GM21528 (cell line): ENCODE measurements at regions not wholly inside any gene's neighbourhood (a gene's known extent, or its start where the extent isn't known, plus 50 kb on each side); places are given as distances from the start of the nearest gene placed in this dataset.
A peak's percentile ranks its signal among the peaks of the same experiment; 100 is the strongest.

ENCODE experiments used
- ATAC-seq: cut with Tn5 transposase; IDR thresholded peaks from one replicate; pipeline ENCODE4 v1.9.1; 2021; ENCODE audit warnings: mild to moderate bottlenecking, moderate library complexity; ENCODE audit not compliant: unreplicated experiment, low FRiP score

- ATAC-seq, result no peak
Observed at GRCh38 chr1:58031416-58031815, 515.1 kb downstream of the OMA1 start.

DNA sequence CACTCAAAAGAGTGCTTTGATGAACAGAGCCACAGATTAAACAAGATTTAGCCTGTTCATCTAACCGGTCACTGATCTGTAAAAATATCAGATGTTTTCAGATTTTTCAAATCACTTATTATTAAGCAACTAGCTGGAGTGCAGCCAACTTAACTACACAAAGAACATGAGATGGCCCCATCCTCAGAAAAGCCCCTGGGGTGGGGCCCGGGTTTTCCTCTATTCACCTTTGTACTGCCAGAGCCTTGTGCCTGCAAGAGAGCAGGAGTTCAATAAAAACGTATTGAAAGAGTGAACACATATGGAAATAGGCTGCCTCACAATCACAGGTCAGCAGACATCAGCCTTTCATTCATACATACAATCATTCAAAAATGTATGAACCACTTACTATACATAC, 516.1 kb downstream of the OMA1 start:
- ATAC-seq, result no peak

GRCh38 chr1:58017641-58018040, 528.9 kb downstream of the OMA1 start:
- ATAC-seq, result no peak

DNA sequence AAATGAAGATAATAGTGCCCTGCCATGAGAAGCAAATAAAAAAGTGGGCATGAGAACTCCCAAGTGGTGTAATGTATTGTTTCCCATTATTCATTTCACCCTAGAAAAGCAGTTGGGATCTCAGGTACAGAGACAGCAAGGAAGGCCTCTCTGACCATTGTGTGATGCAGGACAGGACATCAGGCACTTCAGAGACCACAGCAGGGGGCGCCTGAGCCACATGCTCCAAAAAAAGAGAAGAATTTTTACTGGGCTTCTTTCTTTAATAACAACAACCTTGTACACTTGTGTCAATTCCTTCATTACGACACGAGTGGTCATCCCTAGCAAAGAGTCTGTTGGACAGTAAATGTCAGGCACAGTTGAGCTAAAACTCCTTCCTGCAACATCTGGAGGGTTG, 533.3 kb downstream of the OMA1 start:
- no peak for ATAC-seq

DNA sequence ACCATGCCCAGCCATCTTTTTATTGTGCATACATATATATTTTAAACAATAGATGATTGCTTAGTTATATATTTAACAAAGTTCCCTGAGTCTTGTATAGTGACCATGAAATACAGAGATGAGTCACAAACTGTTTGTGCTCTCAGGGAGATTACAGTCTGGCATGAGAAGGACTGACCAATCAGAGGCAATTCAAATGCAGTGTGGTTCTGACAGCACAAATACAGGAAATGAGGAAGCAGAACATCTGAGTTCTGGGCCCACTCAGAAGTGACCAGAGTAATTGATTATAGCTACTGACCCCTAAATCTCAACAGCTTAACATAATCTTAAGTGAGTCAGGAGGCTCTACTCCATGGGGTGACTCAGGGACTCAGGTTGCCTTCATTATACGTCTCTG, 534.5 kb downstream of the OMA1 start:
- no peak for ATAC-seq

DNA sequence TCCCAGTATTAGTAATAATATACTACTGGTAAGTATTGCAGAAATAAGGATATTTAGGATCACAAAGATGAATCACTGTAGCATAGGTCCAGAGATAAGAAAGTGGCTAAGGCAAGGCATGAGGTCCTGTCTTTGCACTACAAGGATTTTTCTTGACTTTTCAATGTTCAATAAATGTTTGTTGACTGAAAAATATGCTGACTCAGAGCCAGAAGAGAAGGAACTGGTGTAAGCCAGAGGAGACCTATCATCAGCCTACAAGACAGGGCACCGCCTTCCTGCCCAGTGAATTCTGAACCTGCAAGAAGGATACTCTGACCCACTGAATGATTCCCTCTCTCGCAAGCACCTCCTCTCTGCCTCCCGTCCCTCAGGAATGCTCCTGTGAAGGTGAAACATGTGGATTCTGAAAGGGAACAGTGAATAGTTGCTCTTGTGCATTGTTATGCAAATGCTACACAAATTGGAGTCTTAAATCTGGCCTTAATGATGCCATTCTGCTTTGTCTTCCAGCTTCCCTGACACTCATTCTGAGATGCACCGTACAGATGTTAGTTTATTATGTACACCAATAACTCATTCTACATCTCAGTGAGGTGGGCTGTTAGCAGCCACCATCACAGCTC, 540.0 kb downstream of the OMA1 start:
- no peak for ATAC-seq

DNA sequence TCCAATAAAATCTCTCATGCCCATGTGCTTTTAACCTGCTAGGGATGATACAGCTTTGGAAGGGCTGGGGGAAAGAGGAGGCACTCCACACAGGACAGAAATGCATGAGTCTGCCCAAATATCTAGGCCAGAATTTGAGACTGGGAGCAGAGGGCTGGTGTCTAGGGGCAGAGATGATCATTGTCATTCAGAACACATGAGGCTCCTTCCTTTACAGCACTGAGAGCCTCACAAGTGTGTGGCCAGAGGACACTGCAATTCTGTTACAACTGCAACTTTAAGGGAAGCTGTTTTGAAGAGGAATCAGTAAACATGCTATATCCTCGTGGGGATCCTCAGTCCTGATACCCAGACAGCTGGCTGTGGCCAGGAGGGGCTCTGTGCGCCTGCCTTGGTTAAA, 541.3 kb downstream of the OMA1 start:
- no peak for ATAC-seq

DNA sequence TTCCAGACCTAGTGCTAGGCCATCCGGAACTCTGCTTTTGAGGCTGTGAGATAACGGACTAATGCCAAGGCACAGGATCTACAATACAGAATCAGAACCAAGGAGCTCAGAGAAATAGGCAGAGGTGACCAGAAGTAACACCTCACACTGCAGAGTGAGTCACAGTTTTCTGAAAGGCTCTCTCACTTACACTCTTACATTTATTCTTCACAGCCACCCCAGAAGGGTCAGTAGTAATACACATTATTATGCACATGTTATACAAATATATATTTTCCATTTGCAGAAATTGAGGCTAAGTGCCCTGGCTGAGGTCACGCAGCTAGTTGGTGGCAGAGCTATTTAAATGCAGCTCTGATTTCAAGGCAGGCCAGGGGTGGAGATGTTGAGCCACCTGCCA, 542.5 kb downstream of the OMA1 start:
- no peak for ATAC-seq

DNA sequence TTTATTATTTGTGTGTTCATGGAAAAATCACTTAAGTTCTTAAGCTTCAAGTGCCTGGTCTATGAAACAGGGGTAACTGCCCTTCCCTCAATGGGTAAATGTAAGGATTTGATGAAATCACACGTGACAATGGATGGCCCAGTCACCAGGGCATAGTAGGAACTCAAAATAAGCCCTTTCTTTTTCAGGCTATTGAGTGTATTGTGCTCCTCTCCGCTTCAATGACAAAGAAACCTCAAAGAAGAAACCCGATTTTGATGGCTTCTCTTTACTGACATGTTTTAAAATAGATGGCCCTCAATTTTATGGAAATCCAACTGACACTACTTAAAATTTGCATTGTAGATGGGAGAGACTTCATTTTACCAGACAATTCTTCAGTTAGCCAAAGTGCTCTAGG, 543.5 kb downstream of the OMA1 start:
- no peak for ATAC-seq

- ATAC-seq, result no peak
Observed at GRCh38 chr1:58000821-58001220, 545.7 kb downstream of the OMA1 start.

- ATAC-seq, result no peak
Observed at GRCh38 chr1:58000116-58000515, 546.4 kb downstream of the OMA1 start.

DNA sequence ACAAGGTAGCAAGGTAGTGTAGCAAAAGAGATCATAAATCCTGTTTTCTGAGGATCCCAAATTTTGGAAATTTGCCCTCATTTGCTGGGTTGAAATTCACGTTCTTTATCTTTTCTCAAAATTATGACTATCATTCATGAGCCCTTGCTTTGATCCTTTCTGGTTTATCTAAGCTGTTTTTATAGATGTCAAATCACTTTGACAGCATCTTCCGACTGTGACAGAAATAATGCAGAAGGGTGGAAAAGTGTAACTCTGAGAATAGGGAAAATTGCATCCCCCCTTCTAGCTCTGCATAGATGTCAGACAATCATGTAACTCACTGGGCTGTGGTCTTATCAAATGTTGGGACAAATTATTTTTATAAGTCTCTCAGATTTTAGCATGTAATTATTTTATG, 550.1 kb downstream of the OMA1 start:
- no peak for ATAC-seq

DNA sequence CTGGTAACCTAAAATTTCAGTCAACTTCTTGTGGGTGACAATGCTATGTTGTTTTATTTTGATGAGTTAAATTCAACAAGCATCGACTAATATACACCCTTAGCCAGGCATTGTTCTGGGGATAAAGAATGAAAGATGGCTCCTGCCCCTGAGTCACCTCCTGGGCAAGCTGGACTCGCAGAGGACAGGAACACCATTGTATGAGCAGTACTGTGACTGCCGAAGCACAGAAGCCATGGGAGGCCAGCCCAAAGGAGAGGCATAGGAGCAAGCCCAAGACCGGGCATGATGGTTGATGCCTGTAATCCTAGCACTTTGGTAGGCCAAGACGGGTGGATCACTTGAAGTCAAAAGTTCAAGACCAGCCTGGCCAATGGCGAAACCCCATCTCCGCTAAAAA, 555.2 kb downstream of the OMA1 start:
- no peak for ATAC-seq

DNA sequence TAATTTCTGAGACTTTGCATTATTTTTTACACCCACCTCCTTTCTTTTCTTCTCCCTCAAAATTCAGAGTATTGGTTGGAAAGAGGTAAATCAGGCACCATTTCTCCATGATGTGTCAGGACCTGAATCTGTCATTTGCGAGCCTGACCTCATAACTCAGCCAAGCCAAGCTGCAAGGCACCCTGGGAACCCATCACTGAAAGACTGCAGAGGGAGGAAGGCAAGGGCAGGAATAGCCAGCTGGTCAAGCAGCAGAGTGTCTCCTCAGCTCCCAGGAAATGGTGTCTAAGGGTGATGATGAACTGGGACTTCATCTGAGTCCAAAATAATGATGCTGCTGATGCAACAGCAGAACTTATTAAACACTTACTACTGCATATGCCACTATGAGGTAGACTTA, 556.6 kb downstream of the OMA1 start:
- no peak for ATAC-seq

DNA sequence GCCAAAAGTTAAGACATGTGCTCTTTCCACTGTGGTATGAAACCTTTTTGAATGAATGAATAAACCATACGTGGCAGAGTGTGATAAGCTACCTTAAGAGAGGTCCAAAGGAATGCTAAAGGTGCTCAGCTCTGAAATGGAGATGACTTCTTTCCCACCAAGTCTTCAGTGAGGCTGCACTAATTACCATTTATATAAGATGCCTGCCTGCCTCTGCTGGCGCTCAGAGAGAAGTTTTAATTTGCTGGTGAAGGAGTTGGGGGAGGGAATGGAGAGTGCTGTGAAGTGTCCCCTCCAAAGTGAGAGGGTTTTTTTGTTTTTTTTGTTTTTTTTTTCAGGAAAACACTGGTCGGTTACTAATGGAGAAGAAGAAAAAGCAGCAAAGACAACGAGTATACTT, 559.0 kb downstream of the OMA1 start:
- no peak for ATAC-seq

DNA sequence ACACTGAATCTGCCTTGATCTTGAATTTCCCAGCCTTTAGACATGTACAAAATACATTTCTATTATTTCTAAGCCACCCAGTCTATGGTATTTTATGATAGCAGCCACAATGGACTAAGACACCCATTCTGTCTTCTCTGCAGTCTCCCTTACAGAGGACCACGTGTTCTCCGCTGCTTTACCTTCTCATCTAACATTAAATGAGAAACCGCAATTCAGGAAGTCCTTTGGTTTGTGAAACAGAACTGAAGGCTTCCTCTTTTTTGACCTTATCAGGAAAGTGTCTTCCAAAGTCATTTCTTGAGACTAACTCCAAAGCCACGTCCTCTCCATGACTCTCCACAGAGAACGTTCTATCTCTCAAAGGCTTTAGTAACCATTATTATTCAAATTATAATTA, 560.1 kb downstream of the OMA1 start:
- ATAC-seq, result peak; percentile 82

GRCh38 chr1:57984277-57984676, 560.4 kb upstream of the DAB1 start:
- no peak for ATAC-seq

GRCh38 chr1:57983441-57983840, 559.6 kb upstream of the DAB1 start:
- ATAC-seq, result no peak

DNA sequence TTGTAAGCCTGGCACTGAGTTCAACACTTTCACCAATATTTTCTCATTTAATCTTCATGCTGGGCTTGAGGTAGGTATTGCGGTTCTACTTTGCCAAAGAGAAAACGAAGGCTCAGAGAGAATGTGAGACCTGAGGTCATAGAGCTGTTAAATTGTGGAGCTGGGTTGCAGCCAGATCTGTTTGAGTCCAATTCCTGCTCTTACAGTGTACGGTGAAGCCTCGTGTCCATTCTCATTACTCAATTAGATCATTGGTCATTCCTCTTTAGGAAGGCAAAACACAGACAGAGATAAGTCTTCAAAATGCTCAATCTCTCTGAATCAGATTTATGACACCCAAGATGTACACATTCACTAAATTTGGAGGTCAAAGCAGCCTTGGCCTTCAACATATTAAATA, 559.0 kb upstream of the DAB1 start:
- ATAC-seq, result no peak

- no peak for ATAC-seq
Observed at GRCh38 chr1:57976216-57976615, 552.4 kb upstream of the DAB1 start.

DNA sequence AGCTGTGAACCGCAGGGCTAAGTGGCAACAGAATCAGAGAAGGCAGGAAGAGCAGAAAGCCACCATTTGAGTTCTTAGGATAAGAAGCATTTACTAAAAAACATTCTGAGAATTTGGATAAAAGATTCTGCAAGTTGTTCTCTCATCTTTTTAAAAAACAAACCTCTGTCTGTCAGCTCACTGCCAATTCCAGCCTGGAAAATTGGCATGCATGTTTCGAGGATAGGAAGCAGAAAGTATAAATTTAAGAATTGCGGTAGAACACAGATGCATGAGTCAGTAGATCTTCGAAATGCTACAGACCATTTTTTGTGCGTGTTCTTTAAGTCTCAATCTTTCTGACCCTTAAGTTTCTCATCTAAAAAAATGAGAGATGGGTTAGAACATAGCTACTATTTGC, 544.5 kb upstream of the DAB1 start:
- no peak for ATAC-seq

DNA sequence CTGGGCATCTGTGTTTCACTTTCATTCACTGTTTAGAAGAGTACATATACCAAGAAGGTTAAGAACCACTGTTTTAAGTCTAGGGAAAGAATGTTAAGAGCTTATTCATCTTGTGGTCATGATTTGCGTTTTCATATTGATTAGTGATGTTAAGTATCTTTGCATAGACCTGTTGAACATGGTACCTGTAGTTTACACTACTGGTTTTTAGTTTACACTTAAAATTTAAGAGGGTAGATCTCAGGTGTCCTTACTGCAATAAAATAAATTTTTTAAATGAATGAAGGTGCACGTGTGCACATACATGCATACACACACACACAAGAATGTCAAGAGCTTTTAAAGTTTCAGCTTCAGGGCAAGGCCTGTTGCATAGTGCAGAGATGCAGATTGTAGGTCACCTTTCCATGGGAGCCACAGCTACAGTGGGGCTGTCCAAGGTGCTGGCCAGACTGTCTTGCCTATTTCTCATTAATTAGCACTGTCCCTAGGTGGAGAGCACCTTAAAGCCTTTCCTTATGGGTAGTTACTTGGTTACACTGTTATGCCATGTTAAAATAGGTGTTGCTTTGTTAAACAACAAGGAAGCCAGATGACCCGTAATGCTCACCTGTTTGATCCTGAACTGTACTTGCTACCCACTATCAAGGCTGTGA, 543.0 kb upstream of the DAB1 start:
- no peak for ATAC-seq

DNA sequence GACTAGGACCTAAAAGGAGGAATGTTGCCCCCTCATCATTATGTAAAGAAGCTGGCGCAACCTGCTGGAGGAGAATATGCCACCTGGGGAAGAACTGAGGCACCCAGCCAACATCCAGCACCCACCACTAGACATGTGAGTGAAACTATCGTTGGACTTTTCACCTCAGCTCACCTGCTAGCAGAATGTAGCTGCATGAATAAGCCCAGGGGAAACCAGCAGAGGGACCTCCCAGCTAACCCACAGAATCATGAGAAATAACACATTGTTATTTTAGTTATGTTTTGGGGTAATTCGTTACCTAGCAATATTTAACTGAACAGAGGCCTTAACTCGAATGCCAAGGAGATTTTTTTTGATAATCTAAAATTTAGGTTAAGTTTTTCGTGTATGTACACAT, 542.5 kb upstream of the DAB1 start:
- no peak for ATAC-seq
